BLaER1 treated with 17β-estradiol and CSF1 and Interleukin-3, amounts not matched to agents 10 nM and 100 nM (cell line): ENCODE measurements at regions not wholly inside any gene's neighbourhood (a gene's known extent, or its start where the extent isn't known, plus 50 kb on each side); places are given as distances from the start of the nearest gene placed in this dataset.

Experiments used
- H3K27ac ChIP-seq, 11 experiments: shearing (Covaris generic); formaldehyde crosslinking; 2 replicates each; pipeline ENCODE4 v1.8.1; 2022
- H3K27me3 ChIP-seq, 11 experiments: shearing (Covaris generic); formaldehyde crosslinking; 2 replicates each; pipeline ENCODE4 v1.8.1; 2022
- H3K36me3 ChIP-seq, 11 experiments: shearing (Covaris generic); formaldehyde crosslinking; 2 replicates each; pipeline ENCODE4 v1.8.1; 2022
- H3K4me1 ChIP-seq, 10 experiments: shearing (Covaris generic); formaldehyde crosslinking; 2 replicates each; pipeline ENCODE4 v1.8.1; 2022
- H3K4me2 ChIP-seq, 11 experiments: shearing (Covaris generic); formaldehyde crosslinking; 2 replicates each; pipeline ENCODE4 v1.8.1; 2022
- H3K4me3 ChIP-seq, 10 experiments: shearing (Covaris generic); formaldehyde crosslinking; 2 replicates each; pipeline ENCODE4 v1.8.1; 2022
- H3K9ac ChIP-seq, 11 experiments: shearing (Covaris generic); formaldehyde crosslinking; 2 replicates each; pipeline ENCODE4 v1.8.1; 2022
- H3K9me3 ChIP-seq, 11 experiments: shearing (Covaris generic); formaldehyde crosslinking; replicated peaks in 1 of 11; 2 replicates each; pipeline ENCODE4 v1.8.1; 2022
- H4K20me1 ChIP-seq, 11 experiments: shearing (Covaris generic); formaldehyde crosslinking; 2 replicates each; pipeline ENCODE4 v1.8.1; 2022
- Cebpa-rat ChIP-seq, 11 experiments: shearing (Covaris generic); IDR thresholded peaks; 2 replicates each; pipeline ENCODE4 v1.8.1; 2022

DNA sequence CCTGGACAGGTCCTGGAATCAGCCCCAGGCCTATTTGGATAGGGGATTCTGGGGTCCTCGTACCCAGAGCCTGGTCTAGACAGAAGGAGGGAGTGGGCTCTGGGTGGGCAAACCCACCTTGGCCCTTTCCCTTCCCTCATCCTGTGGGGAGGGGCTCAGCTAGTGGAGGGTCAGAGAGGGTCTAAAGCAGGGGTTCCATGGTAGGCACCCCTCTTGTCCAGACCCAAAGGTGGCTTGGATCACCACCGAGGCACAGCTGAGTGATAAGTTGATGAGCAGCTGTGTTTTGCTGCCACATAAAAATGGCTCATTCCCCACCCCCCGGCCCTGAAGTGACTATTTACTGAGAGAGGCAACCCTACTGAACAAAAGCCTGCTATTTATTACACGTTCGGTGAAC lies 53.8 kb upstream of the KCNMB1 start:
- Histone ChIP-seq H3K9ac (no peak overlapping the region), H3K4me1 (peaks cover 0 to 17% (median 14%) of the 10 kb centered on the region in 10 experiments; a peak in 14 of 20 replicates), H3K27me3 (no peaks in the 10 kb centered on the region), H4K20me1 (no peaks in the 10 kb centered on the region; a peak in 1 of 22 replicates), H3K9me3 (peaks cover 11 to 18% (median 15%) of the 10 kb centered on the region in 11 experiments), H3K4me3 (no peak overlapping the region), H3K4me2 (no peak overlapping the region), H3K27ac (no peak overlapping the region), H3K36me3 (no peaks in the 10 kb centered on the region)
- TF ChIP-seq Cebpa-rat (IDR thresholded peaks at IDR 0.05) = no peak

DNA sequence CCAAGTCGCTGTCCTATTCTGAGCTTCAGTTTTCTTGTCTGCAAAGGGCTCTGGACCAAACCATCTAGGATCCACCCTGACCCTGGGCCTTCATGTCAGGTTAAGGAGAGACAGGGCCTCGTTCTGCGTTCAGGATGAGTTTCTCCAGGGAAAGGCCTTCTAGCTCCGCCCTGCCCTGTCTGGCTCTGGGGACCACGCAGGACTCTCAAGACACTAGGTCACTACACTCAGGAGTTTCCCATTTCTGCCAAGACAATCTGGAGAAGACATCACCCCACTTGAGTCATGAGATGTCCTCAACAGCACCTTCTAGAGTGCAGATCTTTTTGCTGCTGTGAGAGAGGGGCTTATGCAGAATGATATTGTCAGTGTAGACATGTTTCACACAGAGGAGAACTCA lies 53.2 kb upstream of the KCNMB1 start:
- Histone ChIP-seq H3K9me3 (peaks cover 6 to 13% (median 10%) of the 10 kb centered on the region in 11 experiments), H3K9ac (no peak overlapping the region), H3K27ac (no peak overlapping the region), H3K27me3 (no peaks in the 10 kb centered on the region), H3K4me1 (peaks cover 0 to 17% (median 14%) of the 10 kb centered on the region in 10 experiments; a peak in 14 of 20 replicates), H4K20me1 (no peaks in the 10 kb centered on the region; a peak in 1 of 22 replicates), H3K4me2 (no peak overlapping the region), H3K36me3 (no peaks in the 10 kb centered on the region), H3K4me3 (no peak overlapping the region)
- TF ChIP-seq Cebpa-rat (IDR thresholded peaks at IDR 0.05) = no peak

DNA sequence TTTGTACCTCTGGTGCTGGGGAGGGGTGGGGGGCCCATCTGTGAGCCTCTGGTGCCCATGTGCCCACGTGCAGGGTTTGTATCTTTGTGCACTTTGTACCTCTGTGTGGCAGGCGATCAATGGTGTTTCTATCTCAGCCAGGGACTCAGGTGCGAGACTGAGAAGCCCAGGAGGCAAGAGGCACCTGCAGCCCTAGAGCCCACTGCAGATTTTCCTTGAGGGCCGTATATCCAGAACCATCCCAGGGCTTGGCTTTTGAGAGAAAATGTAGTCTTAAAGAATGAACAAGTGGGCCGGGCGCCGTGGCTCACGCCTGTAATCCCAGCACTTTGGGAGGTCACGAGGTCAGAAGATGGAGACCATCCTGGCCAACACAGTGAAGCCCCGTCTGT lies 52.2 kb upstream of the KCNMB1 start:
- H3K9ac ChIP-seq = no peak overlapping the region
- no peak overlapping the region for H3K27ac ChIP-seq
- peaks cover 0 to 17% (median 14%) of the 10 kb centered on the region in 10 experiments; a peak in 14 of 20 replicates for H3K4me1 ChIP-seq
- H4K20me1 ChIP-seq = peaks cover 0 to 4% (median 0%) of the 10 kb centered on the region in 11 experiments; a peak in 1 of 22 replicates
- peaks cover 0 to 3% (median 0%) of the 10 kb centered on the region in 11 experiments; a peak in 4 of 22 replicates for H3K9me3 ChIP-seq
- H3K4me2 ChIP-seq = no peak overlapping the region
- no peaks in the 10 kb centered on the region for H3K27me3 ChIP-seq
- H3K36me3 ChIP-seq = no peaks in the 10 kb centered on the region
- no peak overlapping the region for H3K4me3 ChIP-seq
- TF ChIP-seq Cebpa-rat (IDR thresholded peaks at IDR 0.05) = no peak

DNA sequence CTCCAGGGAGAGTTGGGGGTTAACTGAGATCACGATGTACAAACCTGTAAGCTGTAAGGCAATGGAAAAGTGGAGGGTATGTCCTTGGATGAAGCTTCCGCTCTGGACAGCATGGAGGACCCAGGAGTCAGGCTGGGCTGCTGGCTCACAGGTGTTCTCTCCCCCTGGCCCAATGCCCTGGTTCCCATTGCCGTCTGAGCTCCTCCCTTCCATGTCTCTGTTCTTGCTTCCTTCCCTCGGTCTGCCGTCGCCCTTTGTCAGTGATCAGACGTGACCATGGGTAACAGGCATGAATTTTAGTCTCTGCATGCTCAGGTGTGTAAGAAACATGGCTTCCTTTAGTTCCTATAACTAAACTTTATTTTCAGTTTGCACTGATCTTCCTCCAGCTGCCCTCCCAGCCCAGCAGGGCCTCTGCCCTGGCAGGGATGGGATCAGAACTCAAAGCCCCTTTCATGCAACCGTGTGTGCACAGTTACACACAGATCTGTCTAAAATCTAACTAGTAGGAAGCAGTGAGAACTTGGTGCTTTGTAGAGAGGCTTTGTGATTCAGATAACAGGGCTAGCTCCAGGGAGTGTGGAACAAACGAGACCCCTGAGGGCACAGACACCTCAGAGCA lies 51.7 kb upstream of the KCNMB1 start:
- Histone ChIP-seq H3K9ac (no peak overlapping the region), H3K9me3 (no peaks in the 10 kb centered on the region), H3K36me3 (no peaks in the 10 kb centered on the region)

DNA sequence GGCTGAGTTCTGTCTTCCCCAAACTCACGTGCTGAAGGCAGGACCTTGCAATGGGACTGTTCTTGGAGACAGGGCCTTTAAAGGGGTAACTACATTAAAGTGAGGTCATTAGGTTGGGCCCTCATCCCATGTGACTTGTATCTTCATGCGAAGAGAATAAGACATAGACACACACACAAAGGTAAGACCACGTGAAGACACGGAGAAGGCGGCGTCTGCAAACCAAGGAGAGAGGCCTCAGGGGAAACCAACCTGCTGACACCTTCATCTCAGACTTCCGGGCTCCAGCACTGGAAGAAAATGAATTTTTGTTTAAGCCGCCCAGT lies 50.7 kb upstream of the KCNMB1 start:
- no peaks in the 10 kb centered on the region for H3K27me3 ChIP-seq
- H3K9me3 ChIP-seq = no peaks in the 10 kb centered on the region
- no peak overlapping the region for H3K27ac ChIP-seq
- H3K4me2 ChIP-seq = peak overlapping the region in 9 of 11 experiments; percentile 16 to 53 (median 31); a peak in 14 of 22 replicates
- peaks cover 0 to 17% (median 14%) of the 10 kb centered on the region in 10 experiments; a peak in 14 of 20 replicates for H3K4me1 ChIP-seq
- H3K36me3 ChIP-seq = no peaks in the 10 kb centered on the region
- no peak overlapping the region for H3K9ac ChIP-seq
- no peak overlapping the region for H3K4me3 ChIP-seq
- TF ChIP-seq Cebpa-rat (IDR thresholded peaks at IDR 0.05) = no peak
- peaks cover 0 to 5% (median 0%) of the 10 kb centered on the region in 11 experiments; a peak in 1 of 22 replicates for H4K20me1 ChIP-seq

More for the DNA sequence above, 51.7 kb upstream of the KCNMB1 start:
- H3K4me1 ChIP-seq = peaks cover 0 to 17% (median 14%) of the 10 kb centered on the region in 10 experiments; a peak in 14 of 20 replicates
- no peak overlapping the region for H3K27ac ChIP-seq
- H3K4me3 ChIP-seq = no peak overlapping the region
- no peaks in the 10 kb centered on the region for H3K27me3 ChIP-seq
- H3K4me2 ChIP-seq = peak overlapping the region in 5 of 11 experiments; percentile 31 to 53 (median 35); a peak in 5 of 22 replicates
- H4K20me1 ChIP-seq = peaks cover 0 to 5% (median 0%) of the 10 kb centered on the region in 11 experiments; a peak in 1 of 22 replicates
- TF ChIP-seq Cebpa-rat (IDR thresholded peaks at IDR 0.05) = no peak

DNA sequence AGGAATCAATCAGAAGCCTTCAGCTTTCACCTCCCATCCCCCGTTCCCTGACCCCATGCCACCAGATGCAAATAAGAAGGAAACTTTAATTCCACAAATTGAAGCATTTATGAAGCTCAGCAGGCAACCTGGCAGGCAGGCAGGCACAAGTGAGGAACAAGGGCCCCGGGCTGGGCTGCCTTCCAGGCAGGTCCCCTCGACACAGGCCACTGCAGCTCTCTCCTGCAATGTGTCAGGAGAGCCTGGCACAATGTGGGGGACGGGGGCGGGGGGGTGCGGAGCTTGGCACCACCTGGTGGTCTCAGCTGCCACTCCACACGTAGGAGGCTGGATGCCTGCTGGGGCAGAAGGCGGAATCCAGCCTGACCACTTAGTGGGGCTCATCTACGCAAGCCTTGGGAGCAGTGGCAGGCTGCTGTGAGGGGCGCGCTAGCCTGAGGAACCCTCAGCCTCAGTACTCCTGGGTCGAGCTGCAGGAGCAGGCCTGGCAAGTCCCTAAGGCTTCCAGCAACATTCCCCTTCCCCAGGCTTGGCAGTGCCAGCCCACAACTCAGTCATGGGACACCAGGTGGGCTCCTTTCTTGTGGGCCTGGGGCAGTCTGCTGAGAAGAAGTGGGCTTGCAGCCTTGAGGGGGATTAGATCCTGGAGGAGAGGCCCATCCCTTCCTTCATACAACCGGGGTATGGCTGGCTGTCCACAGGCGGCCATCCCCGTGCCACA lies 50.2 kb upstream of the KCNMB1 start:
- Histone ChIP-seq H4K20me1 (peaks cover 0 to 5% (median 0%) of the 10 kb centered on the region in 11 experiments; a peak in 1 of 22 replicates), H3K9me3 (no peaks in the 10 kb centered on the region), H3K9ac (no peak overlapping the region), H3K4me2 (peak overlapping the region in 8 of 11 experiments; percentile 16 to 53 (median 32); a peak in 13 of 22 replicates), H3K36me3 (no peaks in the 10 kb centered on the region), H3K27me3 (no peaks in the 10 kb centered on the region), H3K27ac (no peak overlapping the region), H3K4me3 (no peak overlapping the region), H3K4me1 (peaks cover 0 to 17% (median 14%) of the 10 kb centered on the region in 10 experiments; a peak in 14 of 20 replicates)
- no peak for TF ChIP-seq Cebpa-rat (IDR thresholded peaks at IDR 0.05)
